Activated CD4-positive, alpha-beta T cell treated with anti-CD3 and anti-CD28 coated beads, Interleukin-2, amount 10 ng/mL, durations not matched to agents 7 days and 5 days (primary cell): ENCODE measurements at regions not wholly inside any gene's neighbourhood (a gene's known extent, or its start where the extent isn't known, plus 50 kb on each side); places are given as distances from the start of the nearest gene placed in this dataset.
"Not testable (repeated sequence)": the region's sequence is repeated elsewhere in the genome, so short reads cannot be mapped to it uniquely, and the experiment has no call there.

Experiments
- CTCF ChIA-PET: fragments of 350-600 bp; sonication (Branson Sonifier 250); formaldehyde crosslinking; loops from one replicate; lab custom pipeline; 2021; ENCODE audit warnings: antibody characterized with exemption; lab: Charles Lee
- POLR2A ChIA-PET: fragments of 350-600 bp; sonication (Branson Sonifier 250); formaldehyde crosslinking; loops from one replicate; lab custom pipeline; 2021; ENCODE audit warnings: antibody characterized with exemption; lab: Charles Lee
- DNase-seq: peaks from one replicate; pipeline ENCODE4 v3.0.0-alpha.2; 2020
- H3K27ac Mint-ChIP-seq: one replicate; pipeline ENCODE4 v1.8.0; 2021; ENCODE audit warnings: mild to moderate bottlenecking, moderate library complexity, mixed read lengths
- H3K27me3 Mint-ChIP-seq: one replicate; pipeline ENCODE4 v1.8.0; 2021; ENCODE audit warnings: mixed read lengths
- H3K36me3 Mint-ChIP-seq: one replicate; pipeline ENCODE4 v1.8.0; 2021; ENCODE audit warnings: low read depth, mixed read lengths
- H3K4me1 Mint-ChIP-seq: one replicate; pipeline ENCODE4 v1.8.0; 2021; ENCODE audit warnings: mixed read lengths
- H3K4me3 Mint-ChIP-seq: one replicate; pipeline ENCODE4 v1.8.0; 2021; ENCODE audit warnings: mild to moderate bottlenecking, moderate library complexity, mixed read lengths
- H3K9me3 Mint-ChIP-seq: one replicate; pipeline ENCODE4 v1.8.0; 2021; ENCODE audit warnings: mixed read lengths

- Mint-ChIP-seq H3K27ac (no peak overlapping the region), H3K4me3 (no peak overlapping the region), H3K9me3 (no peaks in the 10 kb centered on the region), H3K4me1 (peaks cover 3% of the 10 kb centered on the region), H3K27me3 (no peaks in the 10 kb centered on the region), H3K36me3 (peaks cover 2% of the 10 kb centered on the region)
- POLR2A ChIA-PET, result no interaction called here
- CTCF ChIA-PET, result no interaction called here
- no peak for DNase-seq
These were observed 114.6 kb upstream of the PRDX6 start for GRCh38 chr1:173362543-173362942.

GRCh38 chr1:173364827-173365226 is 112.3 kb upstream of the PRDX6 start:
- no peaks in the 10 kb centered on the region for H3K27me3 Mint-ChIP-seq
- no peak overlapping the region for H3K27ac Mint-ChIP-seq
- no peak overlapping the region for H3K4me3 Mint-ChIP-seq
- POLR2A ChIA-PET, result no interaction called here
- DNase-seq, result no peak
- no peaks in the 10 kb centered on the region for H3K36me3 Mint-ChIP-seq
- H3K4me1 Mint-ChIP-seq, result peaks cover 3% of the 10 kb centered on the region
- CTCF ChIA-PET, result no interaction called here
- no peaks in the 10 kb centered on the region for H3K9me3 Mint-ChIP-seq

- Mint-ChIP-seq H3K4me1 (peaks cover 2% of the 10 kb centered on the region), H3K9me3 (no peaks in the 10 kb centered on the region), H3K27ac (no peak overlapping the region), H3K4me3 (no peak overlapping the region), H3K36me3 (no peaks in the 10 kb centered on the region), H3K27me3 (no peaks in the 10 kb centered on the region)
- ChIA-PET CTCF (no interaction called here), POLR2A (no interaction called here)
- DNase-seq, result no peak
These were observed 111.8 kb upstream of the PRDX6 start for GRCh38 chr1:173365341-173365740.

- no peaks in the 10 kb centered on the region for H3K4me1 Mint-ChIP-seq
- H3K27ac Mint-ChIP-seq, result no peak overlapping the region
- ChIA-PET CTCF (interaction anchor here (1.0 kb wide), 1 partner anchor 10 kb away, joined by 3 read pairs; no protein-coding TSS in a partner anchor), POLR2A (no interaction called here)
- H3K36me3 Mint-ChIP-seq, result no peaks in the 10 kb centered on the region
- H3K4me3 Mint-ChIP-seq, result no peak overlapping the region
- no peaks in the 10 kb centered on the region for H3K9me3 Mint-ChIP-seq
- H3K27me3 Mint-ChIP-seq, result no peaks in the 10 kb centered on the region
- no peak for DNase-seq
These were observed 110.0 kb upstream of the PRDX6 start for GRCh38 chr1:173367136-173367535.

- DNase-seq, H3K27me3 Mint-ChIP-seq, H3K4me3 Mint-ChIP-seq, POLR2A ChIA-PET, H3K36me3 Mint-ChIP-seq, H3K9me3 Mint-ChIP-seq, CTCF ChIA-PET, H3K4me1 Mint-ChIP-seq, H3K27ac Mint-ChIP-seq: not testable (repeated sequence)
These were observed 106.5 kb upstream of the PRDX6 start for GRCh38 chr1:173370586-173370985.

- H3K27me3 Mint-ChIP-seq, H3K27ac Mint-ChIP-seq, CTCF ChIA-PET, H3K4me3 Mint-ChIP-seq, H3K4me1 Mint-ChIP-seq, H3K36me3 Mint-ChIP-seq, POLR2A ChIA-PET, DNase-seq: not testable (repeated sequence)
- peaks cover 23% of the 10 kb centered on the region for H3K9me3 Mint-ChIP-seq
These were observed 101.1 kb upstream of the PRDX6 start for GRCh38 chr1:173376065-173376464.

GRCh38 chr1:173377266-173377665 is 99.9 kb upstream of the PRDX6 start:
- H3K4me3 Mint-ChIP-seq, result no peak overlapping the region
- peaks cover 23% of the 10 kb centered on the region for H3K9me3 Mint-ChIP-seq
- no peak overlapping the region for H3K27ac Mint-ChIP-seq
- H3K27me3 Mint-ChIP-seq, result no peaks in the 10 kb centered on the region
- ChIA-PET CTCF (no interaction called here), POLR2A (no interaction called here)
- H3K36me3 Mint-ChIP-seq, result peaks cover 4% of the 10 kb centered on the region
- no peak for DNase-seq
- H3K4me1 Mint-ChIP-seq, result no peaks in the 10 kb centered on the region

- H3K27me3 Mint-ChIP-seq, result no peaks in the 10 kb centered on the region
- no peak overlapping the region for H3K27ac Mint-ChIP-seq
- POLR2A ChIA-PET, result no interaction called here
- CTCF ChIA-PET, result no interaction called here
- H3K4me3 Mint-ChIP-seq, result no peak overlapping the region
- no peak for DNase-seq
- H3K9me3 Mint-ChIP-seq, result no peaks in the 10 kb centered on the region
- H3K4me1 Mint-ChIP-seq, result no peaks in the 10 kb centered on the region
- no peaks in the 10 kb centered on the region for H3K36me3 Mint-ChIP-seq
These were observed 93.8 kb upstream of the PRDX6 start for GRCh38 chr1:173383351-173383750.

GRCh38 chr1:173388352-173388751 is 88.8 kb upstream of the PRDX6 start:
- no peaks in the 10 kb centered on the region for H3K36me3 Mint-ChIP-seq
- H3K27me3 Mint-ChIP-seq, result no peaks in the 10 kb centered on the region
- DNase-seq, result no peak
- ChIA-PET CTCF (no interaction called here), POLR2A (no interaction called here)
- no peak overlapping the region for H3K27ac Mint-ChIP-seq
- no peaks in the 10 kb centered on the region for H3K4me1 Mint-ChIP-seq
- no peak overlapping the region for H3K4me3 Mint-ChIP-seq
- H3K9me3 Mint-ChIP-seq, result no peaks in the 10 kb centered on the region

GRCh38 chr1:173392895-173393658 is 84.1 kb upstream of the PRDX6 start:
- Mint-ChIP-seq H3K4me1 (no peaks in the 10 kb centered on the region), H3K27me3 (no peaks in the 10 kb centered on the region), H3K36me3 (peaks cover 1% of the 10 kb centered on the region), H3K27ac (no peak overlapping the region), H3K4me3 (no peak overlapping the region), H3K9me3 (no peaks in the 10 kb centered on the region)
- DNase-seq, result no peak
- ChIA-PET CTCF (no interaction called here), POLR2A (no interaction called here)

GRCh38 chr1:173393659-173394000 is 83.5 kb upstream of the PRDX6 start:
- no peaks in the 10 kb centered on the region for H3K4me1 Mint-ChIP-seq
- no peaks in the 10 kb centered on the region for H3K9me3 Mint-ChIP-seq
- CTCF ChIA-PET, result no interaction called here

GRCh38 chr1:173394813-173395212 is 82.3 kb upstream of the PRDX6 start:
- POLR2A ChIA-PET, H3K4me3 Mint-ChIP-seq, H3K27ac Mint-ChIP-seq, H3K36me3 Mint-ChIP-seq, H3K27me3 Mint-ChIP-seq, CTCF ChIA-PET, H3K9me3 Mint-ChIP-seq, DNase-seq, H3K4me1 Mint-ChIP-seq: not testable (repeated sequence)

More at GRCh38 chr1:173393659-173394000, 83.5 kb upstream of the PRDX6 start:
- no peak for DNase-seq
- Mint-ChIP-seq H3K27ac (no peak overlapping the region), H3K27me3 (no peaks in the 10 kb centered on the region), H3K4me3 (no peak overlapping the region), H3K36me3 (peaks cover 2% of the 10 kb centered on the region)
- POLR2A ChIA-PET, result no interaction called here

- H3K4me3 Mint-ChIP-seq, result no peak overlapping the region
- no peak overlapping the region for H3K27ac Mint-ChIP-seq
- no peak for DNase-seq
- H3K4me1 Mint-ChIP-seq, result no peaks in the 10 kb centered on the region
- H3K9me3 Mint-ChIP-seq, result no peaks in the 10 kb centered on the region
- no peaks in the 10 kb centered on the region for H3K27me3 Mint-ChIP-seq
- CTCF ChIA-PET, result no interaction called here
- H3K36me3 Mint-ChIP-seq, result peaks cover 2% of the 10 kb centered on the region
- POLR2A ChIA-PET, result no interaction called here
These were observed 81.4 kb upstream of the PRDX6 start for GRCh38 chr1:173395762-173396161.

- Mint-ChIP-seq H3K4me1 (peaks cover 3% of the 10 kb centered on the region), H3K4me3 (no peak overlapping the region), H3K9me3 (no peaks in the 10 kb centered on the region), H3K27me3 (no peaks in the 10 kb centered on the region), H3K27ac (no peak overlapping the region), H3K36me3 (peaks cover 2% of the 10 kb centered on the region)
- ChIA-PET CTCF (no interaction called here), POLR2A (no interaction called here)
- no peak for DNase-seq
These were observed 76.6 kb upstream of the PRDX6 start for GRCh38 chr1:173400387-173400995.
